MCF 10A (cell line): ENCODE measurements at regions not wholly inside any gene's neighbourhood (a gene's known extent, or its start where the extent isn't known, plus 50 kb on each side); places are given as distances from the start of the nearest gene placed in this dataset.

Experiments
- BruUV-seq: library from RNA; stranded (reverse); fragments of 400-500 nt; replicated peaks from 2 replicates; lab custom pipeline; 2021; lab: Mats Ljungman, UMichigan
- CTCF ChIA-PET: fragments of 300-600 bp; sonication (Branson Sonifier 250); formaldehyde crosslinking; extraction: SDS; loops from one replicate; lab custom pipeline; 2021; ENCODE audit warnings: antibody characterized with exemption, inconsistent platforms; lab: Yijun Ruan, JAX
- POLR2A ChIA-PET: fragments of 300-600, 350-650 bp; sonication (Branson Sonifier 250); formaldehyde crosslinking; extraction: SDS; loops from one replicate; lab custom pipeline; 2020; ENCODE audit warnings: antibody characterized with exemption, inconsistent platforms; lab: Yijun Ruan, JAX
- DNase-seq: peaks from one replicate; pipeline ENCODE4 v3.0.0-alpha.2; 2018; ENCODE audit not compliant: unreplicated experiment
- H3K27ac Mint-ChIP-seq: one replicate; pipeline ENCODE4 v1.8.0; 2022; ENCODE audit warnings: mild to moderate bottlenecking, low read depth, mixed read lengths; ENCODE audit not compliant: unreplicated experiment
- H3K27me3 Mint-ChIP-seq: one replicate; pipeline ENCODE4 v1.8.0; 2022; ENCODE audit warnings: mixed read lengths; ENCODE audit not compliant: insufficient read depth, unreplicated experiment
- H3K36me3 Mint-ChIP-seq: one replicate; pipeline ENCODE4 v1.8.0; 2022; ENCODE audit warnings: mild to moderate bottlenecking, moderate library complexity, mixed read lengths; ENCODE audit not compliant: insufficient read depth, unreplicated experiment
- H3K4me1 Mint-ChIP-seq: one replicate; pipeline ENCODE4 v1.8.0; 2022; ENCODE audit warnings: mixed read lengths; ENCODE audit not compliant: insufficient read depth, unreplicated experiment
- H3K4me3 Mint-ChIP-seq: one replicate; pipeline ENCODE4 v1.8.0; 2022; ENCODE audit warnings: mild to moderate bottlenecking, moderate library complexity, mixed read lengths; ENCODE audit not compliant: unreplicated experiment
- H3K9me3 Mint-ChIP-seq: one replicate; pipeline ENCODE4 v1.8.0; 2022; ENCODE audit warnings: mixed read lengths; ENCODE audit not compliant: unreplicated experiment
- CTCF ChIP-seq: fragments of 200-600 bp; IDR thresholded peaks from one replicate; pipeline ENCODE4 v1.8.0; 2022; ENCODE audit warnings: antibody characterized with exemption, mild to moderate bottlenecking; ENCODE audit not compliant: unreplicated experiment
- intact Hi-C: fragments of 100-400 bp; cut with micrococcal nuclease; formaldehyde crosslinking; loops from 2 replicates; pipeline ENCODE4 v1.14.1; 2022

- BruUV-seq = no TSS peak
- intact Hi-C loops = no loop called here
- ChIA-PET CTCF (interaction anchor here (1.3 kb wide), 1 partner anchor 10 kb away, joined by 7 read pairs; no protein-coding TSS in a partner anchor), POLR2A (interaction anchor here (1.2 kb wide), 1 partner anchor 91 kb away, joined by 3 read pairs; no protein-coding TSS in a partner anchor)
- no peak overlapping the region for H3K27ac Mint-ChIP-seq
- no peak overlapping the region for H3K4me3 Mint-ChIP-seq
- TF ChIP-seq CTCF = no peak
- no peaks in the 10 kb centered on the region for H3K27me3 Mint-ChIP-seq
- H3K4me1 Mint-ChIP-seq = no peaks in the 10 kb centered on the region
- H3K36me3 Mint-ChIP-seq = no peaks in the 10 kb centered on the region
- H3K9me3 Mint-ChIP-seq = peaks cover 8% of the 10 kb centered on the region
- no peak for DNase-seq
Measured at GRCh38 chr2:166676716-166677115, 182.7 kb upstream of the SCN7A start.

GRCh38 chr2:166675553-166675952 lies 181.5 kb upstream of the SCN7A start:
- no peak for DNase-seq
- Mint-ChIP-seq H3K4me3 (no peak overlapping the region), H3K27me3 (no peaks in the 10 kb centered on the region), H3K4me1 (no peaks in the 10 kb centered on the region), H3K27ac (no peak overlapping the region), H3K9me3 (peaks cover 9% of the 10 kb centered on the region), H3K36me3 (no peaks in the 10 kb centered on the region)
- no TSS peak for BruUV-seq
- POLR2A ChIA-PET = no interaction called here
- no peak for TF ChIP-seq CTCF
- intact Hi-C loops = no loop called here
- CTCF ChIA-PET = no interaction called here

- Mint-ChIP-seq H3K9me3 (peaks cover 9% of the 10 kb centered on the region), H3K4me1 (no peaks in the 10 kb centered on the region), H3K4me3 (no peak overlapping the region), H3K36me3 (no peaks in the 10 kb centered on the region), H3K27me3 (no peaks in the 10 kb centered on the region), H3K27ac (no peak overlapping the region)
- BruUV-seq = no TSS peak
- ChIA-PET CTCF (no interaction called here), POLR2A (no interaction called here)
- TF ChIP-seq CTCF = no peak
- no peak for DNase-seq
- intact Hi-C loops = no loop called here
Measured at GRCh38 chr2:166673986-166674385, 179.9 kb upstream of the SCN7A start.

GRCh38 chr2:166671801-166672200 lies 177.8 kb upstream of the SCN7A start:
- H3K4me3 Mint-ChIP-seq = no peak overlapping the region
- CTCF ChIA-PET = no interaction called here
- no peak for DNase-seq
- no TSS peak for BruUV-seq
- H3K36me3 Mint-ChIP-seq = no peaks in the 10 kb centered on the region
- POLR2A ChIA-PET = no interaction called here
- no peak overlapping the region for H3K27ac Mint-ChIP-seq
- intact Hi-C loops = no loop called here
- no peaks in the 10 kb centered on the region for H3K4me1 Mint-ChIP-seq
- H3K27me3 Mint-ChIP-seq = no peaks in the 10 kb centered on the region
- no peak for TF ChIP-seq CTCF
- peaks cover 9% of the 10 kb centered on the region for H3K9me3 Mint-ChIP-seq
